Loucy (cell line): ENCODE measurements at regions not wholly inside any gene's neighbourhood (a gene's known extent, or its start where the extent isn't known, plus 50 kb on each side); places are given as distances from the start of the nearest gene placed in this dataset.

Experiments
- CTCF ChIP-seq: fragments of 200-600 bp; sonication (generic); conservative IDR thresholded peaks from 2 replicates; pipeline ENCODE4 v1.5.1; 2014; ENCODE audit warnings: mild to moderate bottlenecking, antibody characterized with exemption, low read length
- EZH2phosphoT487 ChIP-seq: fragments of 200-600 bp; IDR thresholded peaks from 2 replicates; pipeline ENCODE4 v1.6.1; 2018; ENCODE audit warnings: antibody characterized with exemption, mild to moderate bottlenecking, moderate library complexity, borderline replicate concordance

GRCh38 chr18:39958876-39959275 lies 1996.2 kb upstream of the PIK3C3 start:
- TF ChIP-seq CTCF: no peak
- TF ChIP-seq EZH2phosphoT487: no peak
